ENCODE measurements at regions not wholly inside any gene's neighbourhood (a gene's known extent, or its start where the extent isn't known, plus 50 kb on each side); places are given as distances from the start of the nearest gene placed in this dataset.

GRCh38 chr7:35513195-35513594 lies 181.7 kb downstream of the HERPUD2 start:
- no peak for DNase-seq
- peaks cover 2% of the 10 kb centered on the region for H3K9me3 Mint-ChIP-seq (ENCODE audit: unreplicated experiment)
- H3K4me3 Mint-ChIP-seq (ENCODE audit: unreplicated experiment): no peak overlapping the region
- no peak overlapping the region for H3K27ac Mint-ChIP-seq (ENCODE audit: unreplicated experiment)
- no peaks in the 10 kb centered on the region for H3K4me1 Mint-ChIP-seq (ENCODE audit: low read depth, unreplicated experiment)
- H3K27me3 Mint-ChIP-seq (ENCODE audit: unreplicated experiment): peaks cover 4% of the 10 kb centered on the region
- H3K36me3 Mint-ChIP-seq (ENCODE audit: unreplicated experiment): no peaks in the 10 kb centered on the region
- TF ChIP-seq, protein P1, sequence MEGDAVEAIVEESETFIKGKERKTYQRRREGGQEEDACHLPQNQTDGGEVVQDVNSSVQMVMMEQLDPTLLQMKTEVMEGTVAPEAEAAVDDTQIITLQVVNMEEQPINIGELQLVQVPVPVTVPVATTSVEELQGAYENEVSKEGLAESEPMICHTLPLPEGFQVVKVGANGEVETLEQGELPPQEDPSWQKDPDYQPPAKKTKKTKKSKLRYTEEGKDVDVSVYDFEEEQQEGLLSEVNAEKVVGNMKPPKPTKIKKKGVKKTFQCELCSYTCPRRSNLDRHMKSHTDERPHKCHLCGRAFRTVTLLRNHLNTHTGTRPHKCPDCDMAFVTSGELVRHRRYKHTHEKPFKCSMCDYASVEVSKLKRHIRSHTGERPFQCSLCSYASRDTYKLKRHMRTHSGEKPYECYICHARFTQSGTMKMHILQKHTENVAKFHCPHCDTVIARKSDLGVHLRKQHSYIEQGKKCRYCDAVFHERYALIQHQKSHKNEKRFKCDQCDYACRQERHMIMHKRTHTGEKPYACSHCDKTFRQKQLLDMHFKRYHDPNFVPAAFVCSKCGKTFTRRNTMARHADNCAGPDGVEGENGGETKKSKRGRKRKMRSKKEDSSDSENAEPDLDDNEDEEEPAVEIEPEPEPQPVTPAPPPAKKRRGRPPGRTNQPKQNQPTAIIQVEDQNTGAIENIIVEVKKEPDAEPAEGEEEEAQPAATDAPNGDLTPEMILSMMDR (IDR thresholded peaks at IDR 0.05; ENCODE audit: partially characterized antibody, unreplicated experiment): no peak

DNA sequence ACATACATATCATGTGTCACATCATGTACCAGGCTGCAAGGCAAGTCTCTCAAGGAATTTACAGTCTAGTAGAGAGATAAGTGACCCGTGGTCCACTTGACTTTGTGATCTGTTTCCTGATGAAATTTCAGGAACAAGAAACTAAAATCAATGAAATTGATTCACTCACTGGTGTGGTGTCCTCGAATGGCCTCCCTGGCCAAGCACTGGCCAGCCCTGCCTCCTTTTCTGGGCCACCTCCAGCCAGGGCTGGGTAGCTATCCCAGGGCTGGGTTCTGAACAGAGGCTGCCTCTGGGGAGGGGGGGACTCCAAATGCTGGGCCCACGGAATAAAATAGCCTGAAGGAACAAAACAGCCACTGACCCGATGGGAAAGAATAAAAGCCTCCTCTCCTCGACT lies 182.2 kb downstream of the HERPUD2 start:
- Mint-ChIP-seq H3K4me1 (ENCODE audit: low read depth, unreplicated experiment) (no peaks in the 10 kb centered on the region), H3K9me3 (ENCODE audit: unreplicated experiment) (peaks cover 2% of the 10 kb centered on the region), H3K36me3 (ENCODE audit: unreplicated experiment) (no peaks in the 10 kb centered on the region), H3K4me3 (ENCODE audit: unreplicated experiment) (no peak overlapping the region), H3K27ac (ENCODE audit: unreplicated experiment) (no peak overlapping the region), H3K27me3 (ENCODE audit: unreplicated experiment) (peaks cover 4% of the 10 kb centered on the region)
- TF ChIP-seq, protein P1 (IDR thresholded peaks at IDR 0.05; ENCODE audit: partially characterized antibody, unreplicated experiment): no peak
- DNase-seq: no peak

GRCh38 chr7:35508623-35509400 lies 186.1 kb downstream of the HERPUD2 start:
- no peaks in the 10 kb centered on the region for H3K36me3 Mint-ChIP-seq (ENCODE audit: unreplicated experiment)

DNA sequence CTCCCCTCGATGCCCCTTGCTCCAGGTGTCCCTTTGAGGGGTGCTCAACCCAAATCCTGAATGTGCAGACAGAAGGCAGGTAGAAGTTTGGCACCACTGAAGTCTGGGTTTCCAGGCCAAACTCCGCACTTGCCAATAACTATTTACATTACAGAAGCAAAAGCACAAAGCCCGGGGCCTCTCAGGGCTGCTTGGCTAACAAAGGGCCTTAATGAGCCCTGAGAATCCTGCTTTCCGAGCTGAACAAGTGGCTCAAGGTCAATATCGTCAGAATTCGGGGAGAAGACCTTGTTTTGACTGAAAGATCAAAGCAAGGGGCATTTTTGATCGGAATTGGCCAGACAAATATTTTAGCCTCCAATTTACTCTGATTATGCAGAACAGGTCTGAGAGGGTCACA lies 189.9 kb downstream of the HERPUD2 start:
- H3K9me3 Mint-ChIP-seq (ENCODE audit: unreplicated experiment): no peaks in the 10 kb centered on the region
- H3K4me3 Mint-ChIP-seq (ENCODE audit: unreplicated experiment): no peak overlapping the region
- peaks cover 3% of the 10 kb centered on the region for H3K4me1 Mint-ChIP-seq (ENCODE audit: low read depth, unreplicated experiment)
- no peaks in the 10 kb centered on the region for H3K36me3 Mint-ChIP-seq (ENCODE audit: unreplicated experiment)
- H3K27ac Mint-ChIP-seq (ENCODE audit: unreplicated experiment): no peak overlapping the region
- H3K27me3 Mint-ChIP-seq (ENCODE audit: unreplicated experiment): peaks cover 2% of the 10 kb centered on the region
- TF ChIP-seq, protein P1 (IDR thresholded peaks at IDR 0.05; ENCODE audit: partially characterized antibody, unreplicated experiment): no peak
- no peak for DNase-seq

More at GRCh38 chr7:35508623-35509400, 186.1 kb downstream of the HERPUD2 start:
- H3K4me1 Mint-ChIP-seq (ENCODE audit: low read depth, unreplicated experiment): peaks cover 3% of the 10 kb centered on the region
- TF ChIP-seq, protein P1 (IDR thresholded peaks at IDR 0.05; ENCODE audit: partially characterized antibody, unreplicated experiment): no peak
- no peak overlapping the region for H3K4me3 Mint-ChIP-seq (ENCODE audit: unreplicated experiment)
- H3K27ac Mint-ChIP-seq (ENCODE audit: unreplicated experiment): no peak overlapping the region
- peaks cover 4% of the 10 kb centered on the region for H3K27me3 Mint-ChIP-seq (ENCODE audit: unreplicated experiment)
- DNase-seq: no peak
- peaks cover 2% of the 10 kb centered on the region for H3K9me3 Mint-ChIP-seq (ENCODE audit: unreplicated experiment)

DNA sequence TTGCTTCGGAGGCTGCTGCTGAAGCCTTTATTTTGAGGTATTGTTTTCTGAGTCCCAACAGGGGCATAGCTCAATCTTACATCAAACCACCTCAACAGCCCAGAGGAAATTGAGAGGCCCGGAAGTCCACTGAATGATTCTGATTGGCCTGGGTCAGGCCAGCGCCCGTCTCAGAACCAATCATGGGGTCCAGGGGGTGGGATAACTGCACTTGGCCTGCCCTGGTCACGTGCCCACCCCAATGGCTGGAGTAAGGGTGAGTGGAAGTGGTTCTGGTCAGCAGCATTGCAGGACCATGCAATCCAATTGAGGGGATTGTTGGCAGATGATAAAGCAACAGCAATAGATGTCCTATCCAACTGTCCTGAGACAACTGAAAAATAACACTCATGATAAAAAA lies 190.6 kb downstream of the HERPUD2 start:
- TF ChIP-seq, protein P1 (IDR thresholded peaks at IDR 0.05; ENCODE audit: partially characterized antibody, unreplicated experiment): no peak
- Mint-ChIP-seq H3K4me1 (ENCODE audit: low read depth, unreplicated experiment) (peaks cover 3% of the 10 kb centered on the region), H3K27me3 (ENCODE audit: unreplicated experiment) (peaks cover 2% of the 10 kb centered on the region), H3K4me3 (ENCODE audit: unreplicated experiment) (no peak overlapping the region), H3K27ac (ENCODE audit: unreplicated experiment) (no peak overlapping the region), H3K9me3 (ENCODE audit: unreplicated experiment) (no peaks in the 10 kb centered on the region), H3K36me3 (ENCODE audit: unreplicated experiment) (no peaks in the 10 kb centered on the region)
- DNase-seq: no peak

Data from glutamatergic neuron (in vitro differentiated cells).